Bronchial epithelial cell (primary cell): ENCODE measurements at regions not wholly inside any gene's neighbourhood (a gene's known extent, or its start where the extent isn't known, plus 50 kb on each side); places are given as distances from the start of the nearest gene placed in this dataset.
A peak's percentile ranks its signal among the peaks of the same experiment; 100 is the strongest.
"Not testable (repeated sequence)": the region's sequence is repeated elsewhere in the genome, so short reads cannot be mapped to it uniquely, and the experiment has no call there.

Experiments
- DNase-seq: peaks from one replicate; pipeline ENCODE4 v3.0.0-alpha.2; 2010; ENCODE audit warnings: low read depth
- FAIRE-seq: peaks from 2 replicates; lab custom pipeline; 2011; peaks lifted over from hg19 to GRCh38; lab: Jason Lieb, UNC
- H3K27me3 ChIP-seq: 2 replicates; pipeline ENCODE4 v1.5.1; 2011; ENCODE audit warnings: low read length; ENCODE audit not compliant: control insufficient read depth, insufficient read depth
- H3K36me3 ChIP-seq: 2 replicates; pipeline ENCODE4 v1.5.1; 2011; ENCODE audit warnings: low read length; ENCODE audit not compliant: control insufficient read depth, insufficient read depth
- H3K4me3 ChIP-seq: 2 replicates; pipeline ENCODE4 v1.5.1; 2011; ENCODE audit warnings: mild to moderate bottlenecking, low read depth, low read length, control low read depth
- TF ChIP-seq, protein P1 (sequence below): IDR thresholded peaks from 2 replicates; pipeline ENCODE4 v1.5.1; 2011; ENCODE audit warnings: mild to moderate bottlenecking, moderate library complexity, low read length, control low read depth, inconsistent platforms; ENCODE audit not compliant: insufficient read depth, severe bottlenecking

DNA sequence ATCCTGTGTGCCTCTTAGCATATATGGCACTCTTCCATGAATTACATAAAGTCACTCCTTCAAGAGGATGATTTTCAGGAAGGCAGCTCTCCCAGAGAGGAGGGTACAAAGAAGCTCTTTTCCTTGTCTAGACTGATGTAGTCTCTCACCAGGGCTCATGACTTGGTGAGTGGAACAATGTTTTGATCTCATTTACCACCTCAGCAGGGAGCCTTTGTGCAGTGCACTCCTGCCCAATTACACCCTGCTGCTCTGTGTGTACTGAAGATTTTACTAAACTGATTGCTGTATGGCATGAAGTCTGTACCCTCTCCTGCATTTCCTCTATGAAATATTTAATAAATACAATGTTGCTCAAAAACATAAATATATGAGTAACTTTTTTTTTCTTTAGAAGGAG, 598.3 kb upstream of the HS3ST5 start:
- DNase-seq (no peak), FAIRE-seq (no peak)
- Histone ChIP-seq H3K36me3 (no peaks in the 10 kb centered on the region), H3K27me3 (no peaks in the 10 kb centered on the region), H3K4me3 (no peak overlapping the region)
- TF ChIP-seq, protein P1, sequence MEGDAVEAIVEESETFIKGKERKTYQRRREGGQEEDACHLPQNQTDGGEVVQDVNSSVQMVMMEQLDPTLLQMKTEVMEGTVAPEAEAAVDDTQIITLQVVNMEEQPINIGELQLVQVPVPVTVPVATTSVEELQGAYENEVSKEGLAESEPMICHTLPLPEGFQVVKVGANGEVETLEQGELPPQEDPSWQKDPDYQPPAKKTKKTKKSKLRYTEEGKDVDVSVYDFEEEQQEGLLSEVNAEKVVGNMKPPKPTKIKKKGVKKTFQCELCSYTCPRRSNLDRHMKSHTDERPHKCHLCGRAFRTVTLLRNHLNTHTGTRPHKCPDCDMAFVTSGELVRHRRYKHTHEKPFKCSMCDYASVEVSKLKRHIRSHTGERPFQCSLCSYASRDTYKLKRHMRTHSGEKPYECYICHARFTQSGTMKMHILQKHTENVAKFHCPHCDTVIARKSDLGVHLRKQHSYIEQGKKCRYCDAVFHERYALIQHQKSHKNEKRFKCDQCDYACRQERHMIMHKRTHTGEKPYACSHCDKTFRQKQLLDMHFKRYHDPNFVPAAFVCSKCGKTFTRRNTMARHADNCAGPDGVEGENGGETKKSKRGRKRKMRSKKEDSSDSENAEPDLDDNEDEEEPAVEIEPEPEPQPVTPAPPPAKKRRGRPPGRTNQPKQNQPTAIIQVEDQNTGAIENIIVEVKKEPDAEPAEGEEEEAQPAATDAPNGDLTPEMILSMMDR: no peak

DNA sequence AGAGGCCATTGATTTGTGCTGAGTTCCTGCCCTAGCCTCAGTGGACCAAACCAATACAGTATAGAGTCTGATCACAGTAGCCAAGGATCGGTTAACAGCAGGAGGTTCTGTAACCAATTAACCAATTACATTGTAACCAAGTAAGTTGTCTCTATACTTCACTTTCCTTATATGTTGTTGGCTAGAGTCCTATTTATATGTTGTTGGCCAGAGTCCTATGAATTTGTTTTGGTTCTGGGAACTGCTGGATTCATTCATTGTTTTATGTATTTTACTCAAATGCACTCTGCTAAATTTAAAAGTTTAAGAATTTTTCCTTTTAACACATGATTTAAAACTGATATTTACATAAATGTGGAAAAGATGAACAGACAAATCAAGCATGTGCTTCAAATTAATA, 597.4 kb upstream of the HS3ST5 start:
- no peaks in the 10 kb centered on the region for H3K36me3 ChIP-seq
- H3K4me3 ChIP-seq: no peak overlapping the region
- no peaks in the 10 kb centered on the region for H3K27me3 ChIP-seq
- FAIRE-seq (no peak), DNase-seq (no peak)
- TF ChIP-seq, protein P1: no peak

DNA sequence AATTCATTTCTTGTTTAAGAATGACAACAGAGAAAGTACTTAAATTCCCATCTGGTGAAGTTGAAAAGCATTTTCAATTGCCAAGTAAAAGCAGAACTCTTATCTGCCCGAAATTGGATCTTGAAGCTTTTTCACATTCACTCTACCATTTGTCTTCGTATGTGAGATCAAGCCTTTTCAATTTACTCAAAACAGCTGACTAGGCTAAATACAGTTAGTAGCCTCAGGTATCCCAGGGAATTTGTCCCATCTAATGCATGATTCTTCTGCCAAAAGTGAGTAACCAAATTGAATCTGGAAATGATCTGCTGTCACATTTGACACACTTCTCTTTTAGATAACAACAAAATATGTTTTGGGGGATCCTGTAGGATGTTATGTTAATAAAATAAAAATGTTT, 596.8 kb upstream of the HS3ST5 start:
- DNase-seq (no peak), FAIRE-seq (no peak)
- TF ChIP-seq, protein P1: no peak
- no peaks in the 10 kb centered on the region for H3K36me3 ChIP-seq
- no peak overlapping the region for H3K4me3 ChIP-seq
- no peaks in the 10 kb centered on the region for H3K27me3 ChIP-seq

DNA sequence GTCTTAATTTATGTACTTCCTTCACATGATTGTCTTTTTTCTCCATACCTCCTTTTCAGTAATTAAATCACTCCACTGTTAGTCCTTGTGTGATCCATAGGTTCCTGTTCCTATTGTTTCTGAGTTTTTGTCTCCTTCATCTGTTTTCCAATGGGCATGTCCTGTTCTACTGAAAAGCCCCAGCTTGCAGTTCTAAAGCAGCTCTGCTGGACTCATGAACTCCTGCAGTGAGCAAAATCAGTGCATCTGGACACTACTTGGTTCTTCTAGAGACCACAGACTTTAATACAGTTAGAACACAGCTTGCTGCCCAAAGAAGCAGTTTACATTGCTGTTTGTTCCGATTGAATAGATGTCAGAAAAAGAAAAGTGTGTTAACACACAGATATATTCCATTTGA, 593.3 kb upstream of the HS3ST5 start:
- DNase-seq (no peak), FAIRE-seq (no peak)
- no peaks in the 10 kb centered on the region for H3K36me3 ChIP-seq
- TF ChIP-seq, protein P1: no peak
- no peaks in the 10 kb centered on the region for H3K27me3 ChIP-seq
- H3K4me3 ChIP-seq: no peak overlapping the region

DNA sequence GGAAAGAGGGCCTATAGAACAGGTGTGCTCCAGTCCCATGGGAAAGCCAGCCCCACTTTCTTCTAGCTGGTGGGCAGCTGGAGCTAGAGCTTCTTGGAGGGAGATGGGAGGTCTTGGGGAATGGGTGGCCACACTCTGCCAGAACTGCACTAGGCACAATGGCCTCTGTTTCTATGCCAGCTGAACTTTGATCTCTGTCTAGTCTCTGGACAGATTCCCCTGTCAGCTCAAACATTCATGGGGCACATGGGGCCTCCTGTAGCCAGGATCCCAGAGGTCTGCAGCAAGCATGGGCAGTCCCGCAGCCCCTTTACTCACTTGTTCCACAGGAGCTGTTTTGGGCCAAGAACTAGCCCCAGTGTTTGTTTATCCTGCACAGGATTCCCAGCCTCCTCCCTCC, 591.3 kb upstream of the HS3ST5 start:
- no peaks in the 10 kb centered on the region for H3K27me3 ChIP-seq
- no peaks in the 10 kb centered on the region for H3K36me3 ChIP-seq
- TF ChIP-seq, protein P1: no peak
- H3K4me3 ChIP-seq: no peak overlapping the region
- FAIRE-seq (no peak), DNase-seq (no peak)

DNA sequence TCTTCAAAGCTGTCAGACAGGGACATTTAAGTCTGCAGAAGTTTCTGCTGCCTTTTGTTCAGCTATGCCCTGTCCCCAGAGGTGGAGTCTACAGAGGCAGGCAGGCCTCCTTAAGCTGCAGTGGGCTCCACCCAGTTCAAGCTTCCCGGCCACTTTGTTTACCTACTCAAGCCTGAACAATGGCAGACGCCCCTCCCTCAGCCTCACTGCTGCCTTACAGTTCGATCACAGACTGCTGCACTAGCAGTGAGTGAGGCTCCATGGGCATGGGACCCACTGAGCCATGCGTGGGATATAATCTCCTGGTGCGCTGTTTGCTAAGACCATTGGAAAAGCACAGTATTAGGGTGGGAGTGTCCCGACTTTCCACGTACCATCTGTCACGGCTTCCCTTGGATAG, 585.9 kb upstream of the HS3ST5 start:
- DNase-seq, H3K36me3 ChIP-seq, H3K27me3 ChIP-seq, H3K4me3 ChIP-seq: not testable (repeated sequence)
- peak; percentile 64 for FAIRE-seq
